ENCODE measurements at regions not wholly inside any gene's neighbourhood (a gene's known extent, or its start where the extent isn't known, plus 50 kb on each side); places are given as distances from the start of the nearest gene placed in this dataset.

- no CpG with 5 or more reads among the region's 2 CpGs for WGBS (ENCODE audit: extremely low coverage, insufficient read length, low lambda C conversion rate)
- Histone ChIP-seq H3T11ph (ENCODE audit: low read length) (no peak overlapping the region), H2BK120ac (ENCODE audit: low read depth, low read length, poor library complexity, severe bottlenecking) (no peak overlapping the region), H3K14ac (ENCODE audit: insufficient read depth, low read length) (no peak overlapping the region), H2BK15ac (ENCODE audit: low read depth, low read length) (no peak overlapping the region), H3K4ac (ENCODE audit: low read depth, low read length) (no peak overlapping the region), H3K9me3 (ENCODE audit: control insufficient read depth, low read depth, low read length) (no peaks in the 10 kb centered on the region), H3K56ac (ENCODE audit: insufficient read length, low read depth, low read length) (no peak overlapping the region), H2BK12ac (ENCODE audit: insufficient read length, low read depth, low read length) (no peak overlapping the region), H4K91ac (ENCODE audit: insufficient read length, low read depth, low read length) (no peak overlapping the region), H2AK5ac (ENCODE audit: insufficient read length, low read length) (no peak overlapping the region), H3K4me2 (ENCODE audit: insufficient read depth, insufficient read length, low read length) (no peak overlapping the region), H4K5ac (ENCODE audit: insufficient read length, low read depth, low read length) (no peak overlapping the region), H3K18ac (ENCODE audit: insufficient read length, low read depth, low read length) (no peak overlapping the region), H4K8ac (replicated peaks; ENCODE audit: insufficient read length, low read depth, low read length) (no peak overlapping the region), H3K27me3 (ENCODE audit: insufficient read depth, low read length) (no peaks in the 10 kb centered on the region), H3K79me2 (ENCODE audit: insufficient read depth, low read length) (no peaks in the 10 kb centered on the region), H3K9ac (ENCODE audit: extremely low read depth, insufficient read length, low read length) (no peak overlapping the region), H4K20me1 (ENCODE audit: control insufficient read depth, insufficient read depth, insufficient read length) (no peaks in the 10 kb centered on the region), H2BK5ac (ENCODE audit: insufficient read length, low read length) (no peak overlapping the region), H3K4me1 (ENCODE audit: insufficient read depth, low read length) (no peaks in the 10 kb centered on the region; the same call in 1 of the 2 replicates), H2BK20ac (ENCODE audit: low read depth, low read length, poor library complexity, severe bottlenecking) (no peak overlapping the region), H3K79me1 (ENCODE audit: insufficient read depth, low read depth, low read length, poor library complexity, severe bottlenecking) (no peaks in the 10 kb centered on the region), H3K27ac (ENCODE audit: insufficient read length, low read depth, low read length) (no peak overlapping the region), H3K23me2 (ENCODE audit: insufficient read length, low read depth, low read length, poor library complexity, severe bottlenecking) (no peaks in the 10 kb centered on the region), H2AFZ (ENCODE audit: low read length) (no peak overlapping the region), H3K23ac (ENCODE audit: insufficient read length, low read depth, low read length) (no peak overlapping the region)
- DNase-seq, result no peak
- Mint-ChIP-seq H3K36me3 (ENCODE audit: insufficient read depth in 1 of 3, low read depth in 3 of 3) (peaks cover 3 to 20% (median 6%) of the 10 kb centered on the region in 3 experiments; a peak in 6 of 7 replicates), H3K4me1 (peaks cover 6 to 8% of the 10 kb centered on the region in 2 experiments; a peak in 3 of 4 replicates), H3K27ac (no peak overlapping the region), H3K9me3 (peaks cover 8 to 28% of the 10 kb centered on the region in 2 experiments), H3K4me3 (no peak overlapping the region), H3K27me3 (ENCODE audit: low read depth) (peaks cover 1% of the 10 kb centered on the region; the same call in 1 of the 2 replicates)
- TF ChIP-seq CTCF (conservative IDR thresholded peaks at IDR 0.05), result no peak
Measured at GRCh38 chr6:106830930-106831329, 143.6 kb downstream of the CD24 start.

Data from H9 (cell line).